SHP77 treated with DMSO at 0.1 percent for 48 hours (cell line): ENCODE measurements at regions not wholly inside any gene's neighbourhood (a gene's known extent, or its start where the extent isn't known, plus 50 kb on each side); places are given as distances from the start of the nearest gene placed in this dataset.
"Not testable (repeated sequence)": the region's sequence is repeated elsewhere in the genome, so short reads cannot be mapped to it uniquely, and the experiment has no call there.

Experiments used
- DNase-seq: peaks from one replicate; lab custom pipeline; 2025; lab: John Stamatoyannopoulos, UW

DNA sequence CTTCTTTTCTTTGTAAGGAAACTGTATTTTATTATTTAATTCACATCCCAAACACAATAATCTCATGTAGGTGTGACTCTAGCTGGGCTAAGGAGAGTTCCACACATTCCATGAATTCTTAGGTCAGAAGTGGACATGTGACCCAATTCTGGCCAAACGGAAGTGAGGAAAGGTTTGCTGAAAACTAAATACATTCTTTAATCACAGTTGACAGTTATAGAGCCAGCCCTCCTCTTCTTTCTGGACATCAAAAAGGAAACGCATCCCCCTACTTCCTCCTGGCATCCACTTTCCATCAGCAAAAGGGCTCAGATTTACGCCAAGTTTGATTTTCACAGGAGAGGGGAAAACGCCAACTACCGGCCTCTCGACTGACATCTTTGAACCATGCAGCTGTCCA is 774.4 kb upstream of the POM121L12 start:
- DNase-seq, result no peak

DNA sequence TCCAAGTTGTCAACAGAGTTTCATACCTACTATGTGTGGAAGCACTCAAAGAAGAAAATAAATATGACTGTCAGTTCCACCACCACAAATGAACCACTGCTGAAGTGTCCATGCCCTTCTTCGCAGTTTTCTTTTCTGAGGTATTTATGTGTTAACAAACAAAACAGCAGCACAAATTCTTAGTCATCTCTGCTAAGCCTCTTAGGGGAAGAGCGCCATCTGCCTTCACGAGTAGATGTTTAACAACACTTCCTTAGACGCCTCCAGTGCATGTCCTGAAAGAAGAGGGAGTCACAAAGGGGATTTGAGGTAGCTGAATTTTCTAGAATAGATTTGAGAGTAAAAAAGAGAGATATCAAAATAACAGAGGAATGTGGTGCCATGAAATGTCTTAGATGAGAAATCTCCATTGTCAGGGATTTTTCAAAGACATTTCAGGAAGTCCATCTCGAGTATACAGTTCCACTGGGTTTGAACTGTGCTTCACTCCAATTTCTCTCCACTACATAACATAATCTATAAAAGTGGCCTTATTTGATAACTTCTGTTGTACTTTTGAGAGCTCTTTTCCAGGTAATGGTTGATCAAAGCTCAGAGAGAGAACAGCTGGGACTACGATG is 775.3 kb upstream of the POM121L12 start:
- no peak for DNase-seq

DNA sequence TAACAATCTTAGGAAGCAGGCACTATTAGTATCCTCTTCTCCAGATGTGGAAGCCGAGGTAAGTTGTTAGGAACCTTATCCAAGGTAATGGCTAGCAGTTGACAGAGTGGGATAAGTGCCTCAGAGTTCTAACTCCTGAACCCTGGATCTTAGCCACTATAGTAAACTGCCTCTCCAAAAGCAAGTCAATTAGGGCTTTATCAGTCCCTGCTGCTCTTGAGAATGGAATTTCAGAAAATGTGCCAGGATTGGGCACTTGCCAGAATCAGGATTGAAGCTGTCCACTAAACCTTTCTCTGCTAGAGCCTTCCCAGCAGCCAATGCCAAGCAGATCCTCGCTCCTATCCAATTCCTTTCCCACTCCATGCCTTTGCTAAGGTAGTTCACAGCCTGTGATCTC is 777.5 kb upstream of the POM121L12 start:
- no peak for DNase-seq

DNA sequence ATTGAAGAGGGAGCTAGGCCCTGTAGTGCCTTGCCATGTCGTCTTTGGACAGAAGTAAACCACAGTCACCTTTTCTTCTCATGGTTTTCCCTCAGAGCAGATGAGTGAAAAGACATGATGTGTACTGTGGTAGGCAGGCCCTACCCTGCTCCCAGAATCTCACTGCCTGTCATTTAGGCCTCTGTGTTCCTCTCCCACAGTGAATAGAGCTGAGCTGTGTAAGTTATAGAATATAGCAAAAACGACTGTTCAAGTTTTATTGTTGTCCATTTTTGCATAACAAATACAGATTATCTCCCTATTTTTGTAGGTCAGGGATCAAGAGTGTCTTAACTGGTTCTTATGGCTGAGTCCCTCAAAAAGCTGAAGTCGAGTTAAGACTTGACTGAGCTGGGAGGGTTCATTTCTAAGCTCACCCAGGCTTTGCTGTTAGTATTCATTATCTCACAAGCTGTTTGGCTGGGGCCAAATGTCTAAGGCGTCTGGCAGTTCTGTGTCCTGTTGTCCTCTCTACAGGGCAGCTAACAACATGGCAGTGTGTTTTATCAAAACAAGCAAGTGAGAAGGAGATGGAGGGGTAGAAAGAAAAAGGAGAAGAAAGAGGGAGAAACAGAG is 780.9 kb upstream of the POM121L12 start:
- DNase-seq, result no peak

DNA sequence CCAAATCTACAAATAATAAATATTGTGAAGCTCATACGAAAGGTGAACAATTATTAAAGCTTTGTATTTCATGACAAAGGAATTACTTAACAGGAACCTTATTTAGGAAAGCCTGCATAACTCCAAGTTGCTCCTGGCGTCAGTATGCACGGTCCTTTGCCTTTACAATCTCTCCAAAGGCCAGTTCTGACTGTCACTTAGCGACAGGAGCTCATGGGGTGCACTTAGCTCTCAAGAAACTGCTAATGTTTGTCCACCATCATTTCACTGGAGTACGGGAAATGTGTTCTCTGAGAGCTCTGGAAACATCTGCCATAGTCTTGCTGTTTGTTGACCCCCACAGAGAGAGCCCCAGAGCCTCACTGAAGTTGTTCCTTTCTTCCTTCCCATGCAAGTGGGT is 781.5 kb upstream of the POM121L12 start:
- DNase-seq, result no peak

DNA sequence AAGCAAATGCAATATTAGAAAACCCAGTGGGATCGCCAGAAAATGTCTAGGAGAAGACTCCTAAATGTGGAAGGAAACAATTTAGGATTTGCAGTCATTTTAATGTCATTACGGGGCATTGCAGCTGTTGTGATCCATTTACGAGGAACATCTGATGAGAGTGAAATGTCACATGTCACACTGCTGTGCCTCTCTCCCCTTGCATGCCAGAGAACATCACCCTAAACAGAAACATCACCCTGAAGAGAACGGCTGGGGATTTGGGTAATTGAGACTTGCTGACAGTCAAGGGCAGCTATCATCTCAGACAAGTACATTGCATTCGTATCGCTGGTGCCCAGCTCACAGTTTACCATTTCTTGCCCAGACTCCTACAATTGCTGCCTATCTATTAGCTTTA is 785.7 kb upstream of the POM121L12 start:
- no peak for DNase-seq

DNA sequence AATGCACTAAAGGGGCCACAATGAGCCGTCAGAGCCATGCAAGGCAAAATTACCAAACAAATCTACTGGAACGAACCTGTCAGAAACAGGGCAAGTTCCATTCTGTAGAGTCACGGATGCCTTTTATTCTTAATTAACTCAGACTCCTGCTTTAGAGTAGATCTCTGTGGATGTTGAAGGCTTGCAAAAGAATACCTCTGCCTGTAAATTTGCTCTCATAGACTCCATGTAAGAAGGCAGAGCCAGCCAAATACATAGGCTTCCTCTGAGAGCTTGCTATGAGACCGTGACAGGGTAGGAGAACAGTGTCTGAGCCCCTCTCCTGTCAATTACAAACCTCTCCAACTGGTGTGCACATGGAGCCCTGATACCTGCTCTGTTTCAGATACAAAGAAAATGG is 787.9 kb upstream of the POM121L12 start:
- no peak for DNase-seq

DNA sequence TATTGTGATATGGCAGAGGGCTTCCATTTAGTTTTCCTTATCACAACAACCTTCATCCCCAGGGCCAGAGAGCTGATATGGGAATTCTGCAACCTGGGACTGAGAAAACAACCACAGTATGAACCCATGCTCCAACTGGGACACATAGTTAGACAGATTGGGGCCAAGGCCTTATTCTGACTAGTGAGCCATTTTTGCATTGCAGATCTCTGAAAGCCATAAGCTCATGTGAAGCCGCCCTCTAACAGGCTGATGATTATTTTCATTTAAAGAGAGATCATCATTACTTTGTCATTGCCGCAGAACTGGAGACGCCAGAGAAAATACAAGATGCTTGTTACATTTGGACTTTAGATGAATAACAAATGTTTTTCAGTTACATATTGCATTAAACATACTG is 791.7 kb upstream of the POM121L12 start:
- DNase-seq, result no peak

- DNase-seq, result no peak
Measured at GRCh38 chr7:52233248-52233647, 802.2 kb upstream of the POM121L12 start.

GRCh38 chr7:52211930-52212329 is 823.5 kb upstream of the POM121L12 start:
- DNase-seq, result no peak

- no peak for DNase-seq
Measured at GRCh38 chr7:52209614-52210013, 825.8 kb upstream of the POM121L12 start.

- DNase-seq, result no peak
Measured at GRCh38 chr7:52197221-52197620, 838.2 kb upstream of the POM121L12 start.

DNA sequence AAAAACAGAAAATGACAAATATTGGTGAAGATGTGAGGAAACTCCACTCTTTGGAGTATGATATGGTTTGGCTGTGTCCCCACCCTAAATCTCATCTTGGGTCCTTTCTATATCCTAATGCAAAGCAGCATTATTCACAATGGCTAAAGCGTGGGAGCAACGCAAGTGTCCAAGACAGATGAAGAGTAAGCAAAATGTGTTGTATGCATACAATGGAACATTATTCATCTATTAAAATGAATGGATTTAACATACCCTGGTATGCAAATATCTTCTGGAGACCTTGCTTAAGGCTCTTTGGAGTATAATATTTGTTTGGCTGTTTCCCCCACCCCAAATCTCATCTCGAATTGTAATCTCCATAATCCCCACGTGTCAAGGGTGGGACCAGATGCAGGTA is 839.8 kb upstream of the POM121L12 start:
- DNase-seq, result no peak

- no peak for DNase-seq
Measured at GRCh38 chr7:52189153-52189778, 846.2 kb upstream of the POM121L12 start.

- no peak for DNase-seq
Measured at GRCh38 chr7:52184006-52184703, 851.3 kb upstream of the POM121L12 start.

- no peak for DNase-seq
Measured at GRCh38 chr7:52179934-52180333, 855.5 kb upstream of the POM121L12 start.

GRCh38 chr7:52168085-52168484 is 851.5 kb upstream of the COBL start:
- DNase-seq, result no peak

- no peak for DNase-seq
Measured at GRCh38 chr7:52163311-52163710, 846.7 kb upstream of the COBL start.

DNA sequence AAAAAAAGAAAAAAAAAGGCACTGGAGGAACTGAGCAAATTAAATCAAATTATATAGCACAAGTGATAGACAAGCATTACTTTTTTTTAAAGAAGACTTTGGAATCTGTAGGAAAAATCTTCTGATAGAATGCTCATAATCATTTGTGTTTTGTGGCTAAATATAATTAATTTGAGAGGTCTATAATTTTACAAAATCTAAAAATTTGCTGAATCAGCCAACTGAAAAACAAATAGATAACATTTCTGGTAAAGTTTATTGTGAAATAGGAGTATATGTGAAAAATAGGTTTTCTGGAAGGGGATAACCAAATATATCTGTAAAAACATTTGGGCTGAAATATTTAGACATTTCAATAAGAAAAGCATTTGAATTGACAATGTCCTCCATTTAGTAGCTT is 844.9 kb upstream of the COBL start:
- no peak for DNase-seq

- DNase-seq, result not testable (repeated sequence)
Measured at GRCh38 chr7:52159421-52159820, 842.8 kb upstream of the COBL start.

GRCh38 chr7:52154382-52154781 is 837.8 kb upstream of the COBL start:
- DNase-seq, result no peak

DNA sequence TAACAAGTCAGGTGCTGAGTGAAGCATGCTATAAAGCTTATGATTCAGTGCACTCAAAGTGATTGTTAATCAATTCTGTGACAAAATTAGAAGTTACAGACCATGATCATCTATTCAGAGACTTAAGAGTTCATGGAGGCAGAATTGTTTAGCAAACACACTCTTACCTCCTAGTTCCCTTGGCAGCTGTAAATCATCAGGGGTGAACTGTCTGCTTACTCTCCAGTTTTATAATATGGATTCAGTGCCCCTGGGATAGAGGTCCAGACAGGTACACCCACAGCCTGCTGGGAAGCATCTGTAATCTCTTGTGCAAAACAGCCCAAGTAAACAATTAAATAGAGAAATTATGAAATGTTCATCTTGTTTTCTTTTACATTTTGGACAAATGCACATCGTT is 835.0 kb upstream of the COBL start:
- DNase-seq, result no peak

GRCh38 chr7:52150952-52151351 is 834.3 kb upstream of the COBL start:
- no peak for DNase-seq
